ENCODE measurements at regions not wholly inside any gene's neighbourhood (a gene's known extent, or its start where the extent isn't known, plus 50 kb on each side); places are given as distances from the start of the nearest gene placed in this dataset.

DNA sequence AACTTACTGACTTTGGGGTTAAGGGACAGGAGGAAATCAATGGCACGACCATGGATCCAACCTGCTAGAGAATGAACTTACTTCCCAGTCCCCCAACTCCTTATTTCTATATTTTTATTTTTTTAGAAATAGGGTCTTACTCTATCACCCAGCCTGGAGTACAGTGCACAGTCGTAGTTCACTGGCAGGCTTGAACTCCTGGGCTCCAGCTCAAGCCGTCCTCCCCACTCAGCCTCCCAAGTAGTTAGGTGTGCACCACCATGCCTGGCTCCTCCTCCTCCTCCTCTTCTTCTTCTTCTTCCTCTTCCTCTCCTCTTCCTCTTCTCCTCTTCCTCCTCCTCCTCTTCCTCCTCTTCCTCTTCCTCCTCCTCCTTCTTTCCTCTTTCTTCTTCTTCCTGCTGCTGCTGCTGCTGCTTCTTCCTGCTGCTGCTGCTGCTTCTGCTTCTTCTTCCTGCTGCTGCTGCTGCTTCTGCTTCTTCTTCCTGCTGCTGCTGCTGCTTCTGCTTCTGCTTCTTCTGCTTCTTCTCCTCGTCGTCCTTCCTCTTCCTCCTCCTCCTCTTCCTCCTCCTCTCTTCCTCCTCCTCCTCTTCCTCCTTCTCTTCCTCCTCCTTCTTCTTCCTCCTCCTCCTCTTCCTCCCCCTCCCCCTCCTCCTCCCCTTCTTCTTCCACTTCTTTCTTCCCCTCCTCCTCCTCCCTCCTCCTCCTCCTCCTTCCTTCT lies 390.1 kb upstream of the RGS6 start:
- CTCF ChIA-PET, result no interaction called here
- no peaks in the 10 kb centered on the region for H3K9me3 Mint-ChIP-seq (ENCODE audit: unreplicated experiment)
- H3K27me3 Mint-ChIP-seq (ENCODE audit: insufficient read depth, unreplicated experiment), result no peaks in the 10 kb centered on the region
- DNase-seq (ENCODE audit: unreplicated experiment), result no peak
- no peaks in the 10 kb centered on the region for H3K36me3 Mint-ChIP-seq (ENCODE audit: insufficient read depth, unreplicated experiment)
- H3K4me3 Mint-ChIP-seq (ENCODE audit: unreplicated experiment), result no peak overlapping the region
- intact Hi-C loops (cut with micrococcal nuclease), result no loop called here
- no TSS peak for BruUV-seq (replicated peaks)
- no peaks in the 10 kb centered on the region for H3K4me1 Mint-ChIP-seq (ENCODE audit: insufficient read depth, unreplicated experiment)
- TF ChIP-seq, protein P1, sequence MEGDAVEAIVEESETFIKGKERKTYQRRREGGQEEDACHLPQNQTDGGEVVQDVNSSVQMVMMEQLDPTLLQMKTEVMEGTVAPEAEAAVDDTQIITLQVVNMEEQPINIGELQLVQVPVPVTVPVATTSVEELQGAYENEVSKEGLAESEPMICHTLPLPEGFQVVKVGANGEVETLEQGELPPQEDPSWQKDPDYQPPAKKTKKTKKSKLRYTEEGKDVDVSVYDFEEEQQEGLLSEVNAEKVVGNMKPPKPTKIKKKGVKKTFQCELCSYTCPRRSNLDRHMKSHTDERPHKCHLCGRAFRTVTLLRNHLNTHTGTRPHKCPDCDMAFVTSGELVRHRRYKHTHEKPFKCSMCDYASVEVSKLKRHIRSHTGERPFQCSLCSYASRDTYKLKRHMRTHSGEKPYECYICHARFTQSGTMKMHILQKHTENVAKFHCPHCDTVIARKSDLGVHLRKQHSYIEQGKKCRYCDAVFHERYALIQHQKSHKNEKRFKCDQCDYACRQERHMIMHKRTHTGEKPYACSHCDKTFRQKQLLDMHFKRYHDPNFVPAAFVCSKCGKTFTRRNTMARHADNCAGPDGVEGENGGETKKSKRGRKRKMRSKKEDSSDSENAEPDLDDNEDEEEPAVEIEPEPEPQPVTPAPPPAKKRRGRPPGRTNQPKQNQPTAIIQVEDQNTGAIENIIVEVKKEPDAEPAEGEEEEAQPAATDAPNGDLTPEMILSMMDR (IDR thresholded peaks at IDR 0.05; ENCODE audit: unreplicated experiment), result no peak
- no peak overlapping the region for H3K27ac Mint-ChIP-seq (ENCODE audit: low read depth, unreplicated experiment)
- POLR2A ChIA-PET, result interaction anchor here (1.5 to 1.8 kb wide), 2 partner anchors 13 to 15 kb away, joined by 5 to 6 read pairs; no protein-coding TSS in a partner anchor

DNA sequence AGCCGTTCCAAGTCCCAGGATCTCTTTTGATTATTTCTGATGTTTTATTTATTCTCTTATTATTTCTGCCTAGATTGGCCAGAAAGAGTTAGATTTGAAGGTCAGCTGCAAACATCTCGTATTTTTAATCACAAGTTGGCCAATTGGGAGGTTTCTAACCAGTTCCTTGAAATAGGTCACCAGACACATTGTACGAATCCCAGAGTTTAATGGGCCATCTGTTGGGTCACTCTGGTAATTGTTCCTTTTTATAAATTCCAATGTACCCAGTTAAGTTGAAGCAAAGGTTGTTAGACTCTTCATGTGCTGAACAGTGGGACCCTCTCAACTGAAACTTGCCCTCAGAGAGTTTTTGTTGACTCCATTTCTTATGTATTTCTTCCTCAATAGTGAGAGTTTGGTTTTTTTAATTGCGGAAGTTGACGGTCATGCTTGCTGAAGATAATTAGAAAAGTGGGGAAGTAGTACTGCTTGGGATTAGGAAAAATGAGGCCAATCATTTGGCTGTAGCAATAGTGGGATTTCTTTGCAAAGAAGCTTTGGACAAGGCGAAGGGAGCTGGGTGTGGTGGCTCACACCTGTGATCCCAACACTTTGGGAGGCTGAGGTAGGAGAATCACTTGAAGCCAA lies 382.7 kb upstream of the RGS6 start:
- CTCF ChIA-PET, result interaction anchor here (0.9 to 2.0 kb wide), 3 partner anchors 12 to 30 kb away, joined by 3 to 5 read pairs (median 5); no protein-coding TSS in a partner anchor
- BruUV-seq (replicated peaks), result no TSS peak
- no peaks in the 10 kb centered on the region for H3K27me3 Mint-ChIP-seq (ENCODE audit: insufficient read depth, unreplicated experiment)

DNA sequence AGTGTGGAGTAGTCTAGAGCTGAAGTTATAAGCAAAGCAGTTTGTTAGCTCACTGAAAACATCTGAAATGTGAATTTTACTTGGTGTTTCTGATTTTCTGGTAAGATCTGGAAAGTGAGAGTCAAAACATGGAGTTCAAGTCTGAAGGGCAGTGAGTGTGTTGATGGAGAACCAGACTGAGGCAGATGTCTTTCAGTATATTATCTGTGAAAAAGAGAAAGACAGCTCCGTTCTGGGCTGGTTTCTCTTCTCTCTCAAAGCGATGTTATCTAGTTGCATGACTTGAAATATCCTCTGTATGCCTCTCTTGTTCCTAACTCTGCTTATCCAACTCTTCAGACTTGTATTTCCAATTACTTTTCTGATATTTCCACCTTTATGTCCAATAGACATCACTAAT lies 381.9 kb upstream of the RGS6 start:
- peaks cover 20% of the 10 kb centered on the region for H3K4me1 Mint-ChIP-seq (ENCODE audit: insufficient read depth, unreplicated experiment)
- intact Hi-C loops (cut with micrococcal nuclease), result no loop called here

More for the DNA sequence above, 382.7 kb upstream of the RGS6 start:
- intact Hi-C loops (cut with micrococcal nuclease), result no loop called here
- peaks cover 14% of the 10 kb centered on the region for H3K4me1 Mint-ChIP-seq (ENCODE audit: insufficient read depth, unreplicated experiment)
- POLR2A ChIA-PET, result no interaction called here
- DNase-seq (ENCODE audit: unreplicated experiment), result no peak
- no peaks in the 10 kb centered on the region for H3K36me3 Mint-ChIP-seq (ENCODE audit: insufficient read depth, unreplicated experiment)
- no peaks in the 10 kb centered on the region for H3K9me3 Mint-ChIP-seq (ENCODE audit: unreplicated experiment)
- H3K4me3 Mint-ChIP-seq (ENCODE audit: unreplicated experiment), result no peak overlapping the region
- TF ChIP-seq, protein P1 (IDR thresholded peaks at IDR 0.05; ENCODE audit: unreplicated experiment), result no peak
- H3K27ac Mint-ChIP-seq (ENCODE audit: low read depth, unreplicated experiment), result no peak overlapping the region

More for the DNA sequence above, 381.9 kb upstream of the RGS6 start:
- DNase-seq (ENCODE audit: unreplicated experiment), result no peak
- TF ChIP-seq, protein P1 (IDR thresholded peaks at IDR 0.05; ENCODE audit: unreplicated experiment), result no peak
- BruUV-seq (replicated peaks), result no TSS peak
- H3K27me3 Mint-ChIP-seq (ENCODE audit: insufficient read depth, unreplicated experiment), result no peaks in the 10 kb centered on the region
- ChIA-PET CTCF (interaction anchor here (0.9 to 2.0 kb wide), 2 partner anchors 22 to 31 kb away, joined by 3 to 5 read pairs; no protein-coding TSS in a partner anchor), POLR2A (interaction anchor here (1.0 kb wide), 1 partner anchor 15 kb away, joined by 3 read pairs; no protein-coding TSS in a partner anchor)
- no peaks in the 10 kb centered on the region for H3K36me3 Mint-ChIP-seq (ENCODE audit: insufficient read depth, unreplicated experiment)
- no peak overlapping the region for H3K4me3 Mint-ChIP-seq (ENCODE audit: unreplicated experiment)
- no peak overlapping the region for H3K27ac Mint-ChIP-seq (ENCODE audit: low read depth, unreplicated experiment)
- no peaks in the 10 kb centered on the region for H3K9me3 Mint-ChIP-seq (ENCODE audit: unreplicated experiment)

Measured in MCF 10A (cell line).